Activated CD8-positive, alpha-beta T cell treated with anti-CD3 and anti-CD28 coated beads for 36 hours (primary cell): ENCODE measurements at regions not wholly inside any gene's neighbourhood (a gene's known extent, or its start where the extent isn't known, plus 50 kb on each side); places are given as distances from the start of the nearest gene placed in this dataset.

Experiments used
- ATAC-seq: fragments of 200-7000 bp; cut with Tn5 transposase; one replicate; pipeline ENCODE4 v1.10.0; 2021; ENCODE audit warnings: mild to moderate bottlenecking, moderate library complexity
- CTCF ChIA-PET: fragments of 350-600 bp; sonication (Branson Sonifier 250); formaldehyde crosslinking; loops from one replicate; lab custom pipeline; 2021; ENCODE audit warnings: antibody characterized with exemption; lab: Charles Lee
- POLR2A ChIA-PET: fragments of 350-600 bp; sonication (Branson Sonifier 250); formaldehyde crosslinking; loops from one replicate; lab custom pipeline; 2021; ENCODE audit warnings: antibody characterized with exemption; lab: Charles Lee
- DNase-seq: peaks from one replicate; pipeline ENCODE4 v3.0.0-alpha.2; 2020
- H3K27ac Mint-ChIP-seq: one replicate; pipeline ENCODE4 v1.8.0; 2021; ENCODE audit warnings: mild to moderate bottlenecking, mixed read lengths
- H3K27me3 Mint-ChIP-seq: one replicate; pipeline ENCODE4 v1.8.0; 2021; ENCODE audit warnings: mixed read lengths
- H3K36me3 Mint-ChIP-seq: one replicate; pipeline ENCODE4 v1.8.0; 2021; ENCODE audit warnings: low read depth, mixed read lengths
- H3K4me1 Mint-ChIP-seq: one replicate; pipeline ENCODE4 v1.8.0; 2021; ENCODE audit warnings: low read depth, mixed read lengths
- H3K4me3 Mint-ChIP-seq: one replicate; pipeline ENCODE4 v1.8.0; 2021; ENCODE audit warnings: mild to moderate bottlenecking, moderate library complexity, mixed read lengths
- H3K9me3 Mint-ChIP-seq: one replicate; pipeline ENCODE4 v1.8.0; 2021; ENCODE audit warnings: mixed read lengths
- CTCF ChIP-seq: fragments of 200-600 bp; IDR thresholded peaks from one replicate; pipeline ENCODE4 v1.8.0; 2022; ENCODE audit warnings: antibody characterized with exemption, mild to moderate bottlenecking
- intact Hi-C: fragments of 100-400 bp; cut with micrococcal nuclease; formaldehyde crosslinking; loops from one replicate; pipeline ENCODE4 v1.10.0; 2022

GRCh38 chr18:1522249-1522615 lies 617.6 kb downstream of the ADCYAP1 start:
- H3K36me3 Mint-ChIP-seq, result no peaks in the 10 kb centered on the region
- H3K27me3 Mint-ChIP-seq, result no peaks in the 10 kb centered on the region
- peaks cover 1% of the 10 kb centered on the region for H3K9me3 Mint-ChIP-seq
- no peak overlapping the region for H3K4me3 Mint-ChIP-seq
- ChIA-PET CTCF (no interaction called here), POLR2A (no interaction called here)
- intact Hi-C loops, result no loop called here
- no peak for TF ChIP-seq CTCF
- ATAC-seq, result no peak
- H3K4me1 Mint-ChIP-seq, result no peaks in the 10 kb centered on the region
- DNase-seq, result no peak
- no peak overlapping the region for H3K27ac Mint-ChIP-seq

- intact Hi-C loops, result no loop called here
- no peak for TF ChIP-seq CTCF
- Mint-ChIP-seq H3K4me3 (no peak overlapping the region), H3K36me3 (no peaks in the 10 kb centered on the region), H3K4me1 (no peaks in the 10 kb centered on the region), H3K27ac (no peak overlapping the region), H3K27me3 (no peaks in the 10 kb centered on the region), H3K9me3 (peaks cover 3% of the 10 kb centered on the region)
- ChIA-PET CTCF (no interaction called here), POLR2A (no interaction called here)
- ATAC-seq (no peak), DNase-seq (no peak)
These were observed 622.3 kb downstream of the ADCYAP1 start for GRCh38 chr18:1526991-1527390.

- no peaks in the 10 kb centered on the region for H3K4me1 Mint-ChIP-seq
- no peaks in the 10 kb centered on the region for H3K27me3 Mint-ChIP-seq
- H3K4me3 Mint-ChIP-seq, result no peak overlapping the region
- no peak for TF ChIP-seq CTCF
- ATAC-seq, result no peak
- H3K36me3 Mint-ChIP-seq, result no peaks in the 10 kb centered on the region
- POLR2A ChIA-PET, result no interaction called here
- no peak for DNase-seq
- CTCF ChIA-PET, result no interaction called here
- intact Hi-C loops, result no loop called here
- H3K27ac Mint-ChIP-seq, result no peak overlapping the region
- H3K9me3 Mint-ChIP-seq, result peaks cover 3% of the 10 kb centered on the region
These were observed 623.1 kb downstream of the ADCYAP1 start for GRCh38 chr18:1527805-1528204.

- no peak for DNase-seq
- intact Hi-C loops, result no loop called here
- Mint-ChIP-seq H3K9me3 (peaks cover 3% of the 10 kb centered on the region), H3K27ac (no peak overlapping the region), H3K36me3 (no peaks in the 10 kb centered on the region), H3K27me3 (no peaks in the 10 kb centered on the region), H3K4me1 (no peaks in the 10 kb centered on the region), H3K4me3 (no peak overlapping the region)
- ATAC-seq, result no peak
- CTCF ChIA-PET, result no interaction called here
- POLR2A ChIA-PET, result no interaction called here
- no peak for TF ChIP-seq CTCF
These were observed 623.8 kb downstream of the ADCYAP1 start for GRCh38 chr18:1528447-1528846.

GRCh38 chr18:1528964-1529509 lies 624.4 kb downstream of the ADCYAP1 start:
- TF ChIP-seq CTCF, result no peak
- Mint-ChIP-seq H3K27ac (no peak overlapping the region), H3K36me3 (no peaks in the 10 kb centered on the region), H3K27me3 (no peaks in the 10 kb centered on the region), H3K9me3 (peaks cover 3% of the 10 kb centered on the region), H3K4me1 (no peaks in the 10 kb centered on the region), H3K4me3 (no peak overlapping the region)
- POLR2A ChIA-PET, result no interaction called here
- intact Hi-C loops, result no loop called here
- ATAC-seq, result no peak
- no peak for DNase-seq
- CTCF ChIA-PET, result no interaction called here
